Osteocyte (in vitro differentiated cells): ENCODE measurements at regions not wholly inside any gene's neighbourhood (a gene's known extent, or its start where the extent isn't known, plus 50 kb on each side); places are given as distances from the start of the nearest gene placed in this dataset.
A peak's percentile ranks its signal among the peaks of the same experiment; 100 is the strongest.

Experiments used
- DNase-seq: peaks from one replicate; pipeline ENCODE4 v3.0.0; 2021; ENCODE audit warnings: mixed read lengths; ENCODE audit not compliant: unreplicated experiment; ENCODE audit errors: extremely low spot score
- H3K27ac Mint-ChIP-seq: one replicate; pipeline ENCODE4 v1.8.0; 2021; ENCODE audit warnings: mild to moderate bottlenecking, mixed read lengths; ENCODE audit not compliant: unreplicated experiment
- H3K27me3 Mint-ChIP-seq: one replicate; pipeline ENCODE4 v1.8.0; 2021; ENCODE audit warnings: mixed read lengths; ENCODE audit not compliant: unreplicated experiment
- H3K36me3 Mint-ChIP-seq: one replicate; pipeline ENCODE4 v1.8.0; 2021; ENCODE audit warnings: mixed read lengths; ENCODE audit not compliant: unreplicated experiment
- H3K4me1 Mint-ChIP-seq: one replicate; pipeline ENCODE4 v1.8.0; 2021; ENCODE audit warnings: mixed read lengths; ENCODE audit not compliant: unreplicated experiment
- H3K4me3 Mint-ChIP-seq: one replicate; pipeline ENCODE4 v1.8.0; 2021; ENCODE audit warnings: mild to moderate bottlenecking, moderate library complexity, mixed read lengths; ENCODE audit not compliant: unreplicated experiment
- H3K9me3 Mint-ChIP-seq: one replicate; pipeline ENCODE4 v1.8.0; 2021; ENCODE audit warnings: mixed read lengths; ENCODE audit not compliant: unreplicated experiment
- TF ChIP-seq, protein P1 (sequence below): fragments of 200-600 bp; sonication (generic); IDR thresholded peaks from 2 replicates; pipeline ENCODE4 v1.5.0; 2021; ENCODE audit warnings: antibody characterized with exemption, mild to moderate bottlenecking, moderate library complexity

DNA sequence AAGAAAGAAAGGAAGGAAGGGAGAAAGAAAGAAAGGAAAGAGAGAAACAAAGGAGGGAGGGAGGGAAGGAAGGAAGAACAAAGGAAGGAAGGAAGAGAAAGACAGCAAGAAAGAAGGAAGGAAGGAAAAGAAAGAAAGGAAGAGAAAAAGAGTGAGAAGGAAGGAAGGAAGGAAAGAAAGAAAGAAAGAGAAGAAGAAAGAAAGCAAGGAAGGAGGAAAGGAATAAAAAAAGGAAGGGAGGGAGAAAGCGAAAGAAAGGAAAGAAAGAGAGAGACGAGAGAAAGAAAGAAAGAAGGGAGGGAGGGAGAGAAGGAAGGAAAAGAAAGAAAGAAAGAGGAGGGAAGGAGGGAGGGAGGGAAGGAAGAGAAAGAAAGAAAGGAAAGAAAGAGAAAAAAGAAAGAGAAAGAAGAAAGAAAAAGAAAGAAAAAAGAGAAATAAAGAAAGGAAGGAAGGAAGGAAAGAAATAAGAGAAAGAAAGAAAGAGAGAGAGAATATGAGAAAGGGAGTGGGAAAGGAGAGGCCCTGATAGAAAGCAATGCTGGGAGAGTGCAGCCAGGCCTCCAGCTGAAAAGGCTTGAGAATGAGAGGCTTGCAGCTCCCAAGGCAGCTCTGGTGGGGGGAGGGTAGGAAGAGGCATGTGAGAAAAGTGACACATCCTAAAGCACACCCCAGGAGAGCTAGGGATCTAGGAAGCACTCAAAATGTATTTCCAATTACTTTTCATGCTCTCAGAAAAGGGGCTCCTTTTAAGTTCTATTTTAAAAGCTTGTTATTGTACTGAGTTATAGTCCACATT is 134.0 kb upstream of the ZIC3 start:
- no peaks in the 10 kb centered on the region for H3K36me3 Mint-ChIP-seq
- peaks cover 18% of the 10 kb centered on the region for H3K27me3 Mint-ChIP-seq
- H3K27ac Mint-ChIP-seq, result no peak overlapping the region
- H3K4me3 Mint-ChIP-seq, result no peak overlapping the region
- TF ChIP-seq, protein P1, sequence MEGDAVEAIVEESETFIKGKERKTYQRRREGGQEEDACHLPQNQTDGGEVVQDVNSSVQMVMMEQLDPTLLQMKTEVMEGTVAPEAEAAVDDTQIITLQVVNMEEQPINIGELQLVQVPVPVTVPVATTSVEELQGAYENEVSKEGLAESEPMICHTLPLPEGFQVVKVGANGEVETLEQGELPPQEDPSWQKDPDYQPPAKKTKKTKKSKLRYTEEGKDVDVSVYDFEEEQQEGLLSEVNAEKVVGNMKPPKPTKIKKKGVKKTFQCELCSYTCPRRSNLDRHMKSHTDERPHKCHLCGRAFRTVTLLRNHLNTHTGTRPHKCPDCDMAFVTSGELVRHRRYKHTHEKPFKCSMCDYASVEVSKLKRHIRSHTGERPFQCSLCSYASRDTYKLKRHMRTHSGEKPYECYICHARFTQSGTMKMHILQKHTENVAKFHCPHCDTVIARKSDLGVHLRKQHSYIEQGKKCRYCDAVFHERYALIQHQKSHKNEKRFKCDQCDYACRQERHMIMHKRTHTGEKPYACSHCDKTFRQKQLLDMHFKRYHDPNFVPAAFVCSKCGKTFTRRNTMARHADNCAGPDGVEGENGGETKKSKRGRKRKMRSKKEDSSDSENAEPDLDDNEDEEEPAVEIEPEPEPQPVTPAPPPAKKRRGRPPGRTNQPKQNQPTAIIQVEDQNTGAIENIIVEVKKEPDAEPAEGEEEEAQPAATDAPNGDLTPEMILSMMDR, result no peak
- no peaks in the 10 kb centered on the region for H3K4me1 Mint-ChIP-seq
- H3K9me3 Mint-ChIP-seq, result peaks cover 30% of the 10 kb centered on the region
- no peak for DNase-seq

DNA sequence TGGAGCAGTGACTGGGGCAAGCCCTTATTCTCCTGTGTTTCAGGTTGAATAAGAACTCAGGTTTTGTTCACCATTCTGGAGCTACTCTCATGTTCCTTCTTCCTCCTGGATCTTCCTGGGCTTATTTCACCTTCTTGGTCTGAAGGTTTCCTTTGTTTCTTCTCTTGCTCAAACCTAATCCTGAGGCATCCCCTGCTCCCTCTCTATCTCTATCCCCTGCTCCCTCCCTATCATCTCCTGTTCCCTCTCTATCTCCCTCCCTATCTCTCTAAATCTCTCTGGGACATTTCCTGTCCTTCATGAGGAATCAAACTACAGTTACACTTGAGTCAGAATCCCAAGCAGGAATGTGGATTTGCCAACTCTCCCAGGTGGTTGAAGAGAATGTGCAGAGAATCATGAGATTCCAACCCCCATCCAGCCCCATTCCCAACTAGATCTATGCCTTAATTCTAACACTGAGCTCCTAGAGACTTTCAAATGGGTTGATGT is 134.9 kb upstream of the ZIC3 start:
- Mint-ChIP-seq H3K27me3 (peaks cover 24% of the 10 kb centered on the region), H3K36me3 (no peaks in the 10 kb centered on the region), H3K9me3 (peaks cover 30% of the 10 kb centered on the region), H3K4me1 (no peaks in the 10 kb centered on the region), H3K27ac (no peak overlapping the region), H3K4me3 (no peak overlapping the region)
- TF ChIP-seq, protein P1, result no peak
- DNase-seq, result no peak

DNA sequence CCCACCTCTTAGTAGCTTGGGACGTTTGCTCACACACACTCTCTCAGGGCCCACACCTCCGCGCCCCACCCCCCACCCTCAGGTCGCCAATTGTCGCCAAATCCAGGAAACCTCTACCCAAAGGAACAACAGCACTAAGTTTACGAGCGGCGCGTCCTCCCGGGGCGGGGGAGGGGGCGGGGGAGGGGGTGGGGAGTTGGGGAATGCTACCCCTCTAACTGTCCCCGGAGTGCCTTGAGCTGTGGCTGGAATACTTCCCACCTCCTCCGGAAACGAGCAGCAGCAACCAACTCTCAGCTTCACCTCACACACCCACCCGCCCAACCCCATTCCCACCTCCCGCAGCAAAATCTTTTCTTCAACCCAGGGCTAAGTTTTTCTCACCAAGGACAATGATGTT is 135.6 kb upstream of the ZIC3 start:
- DNase-seq, result no peak
- Mint-ChIP-seq H3K27me3 (peaks cover 31% of the 10 kb centered on the region), H3K9me3 (peaks cover 27% of the 10 kb centered on the region), H3K27ac (no peak overlapping the region), H3K36me3 (no peaks in the 10 kb centered on the region), H3K4me1 (no peaks in the 10 kb centered on the region), H3K4me3 (no peak overlapping the region)
- TF ChIP-seq, protein P1, result no peak

DNA sequence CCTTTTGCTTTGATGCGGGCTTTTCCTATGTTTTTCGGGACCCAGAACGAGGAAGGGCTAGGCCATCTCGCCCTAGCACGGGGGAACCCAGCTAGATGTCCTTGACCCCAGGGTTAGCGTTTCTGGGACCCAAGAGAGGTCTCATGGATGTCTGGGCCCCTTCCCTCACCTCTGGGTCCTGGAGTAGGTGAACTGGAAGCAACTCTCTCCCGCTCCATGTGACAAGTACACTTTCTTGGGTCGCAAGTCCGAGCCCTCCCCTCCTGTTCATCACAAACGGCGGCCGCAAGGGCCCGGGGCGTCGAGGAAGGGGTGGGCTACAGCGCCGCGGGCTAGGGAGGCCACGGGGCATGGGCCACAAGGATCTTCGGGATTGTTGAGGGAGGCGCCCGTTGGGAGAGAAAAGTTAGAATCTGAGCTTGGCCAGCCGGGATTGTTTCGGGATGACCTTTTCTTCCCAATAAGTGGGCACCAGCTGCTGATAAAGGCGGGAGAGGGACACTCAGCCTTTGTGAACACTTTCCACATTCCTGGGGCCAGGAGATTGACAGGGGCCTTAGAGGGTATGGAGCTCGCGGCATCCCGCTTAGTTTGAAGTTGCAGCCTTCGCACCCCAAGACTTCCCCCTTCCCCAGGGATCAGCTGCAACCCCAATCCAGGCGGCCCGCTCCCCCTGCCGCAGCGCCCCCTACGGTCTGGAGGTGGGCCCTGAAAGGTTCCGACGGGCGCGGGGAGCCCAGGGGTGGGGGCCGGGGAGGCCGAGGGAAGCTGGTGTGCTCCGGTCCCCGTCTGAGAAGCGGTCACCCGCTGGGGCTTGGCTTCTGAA is 136.9 kb upstream of the ZIC3 start:
- no peak for DNase-seq
- H3K9me3 Mint-ChIP-seq, result peaks cover 16% of the 10 kb centered on the region
- TF ChIP-seq, protein P1, result no peak
- peak overlapping the region; percentile 32 for H3K4me3 Mint-ChIP-seq
- H3K27ac Mint-ChIP-seq, result no peak overlapping the region
- no peaks in the 10 kb centered on the region for H3K4me1 Mint-ChIP-seq
- H3K36me3 Mint-ChIP-seq, result no peaks in the 10 kb centered on the region
- peaks cover 41% of the 10 kb centered on the region for H3K27me3 Mint-ChIP-seq

DNA sequence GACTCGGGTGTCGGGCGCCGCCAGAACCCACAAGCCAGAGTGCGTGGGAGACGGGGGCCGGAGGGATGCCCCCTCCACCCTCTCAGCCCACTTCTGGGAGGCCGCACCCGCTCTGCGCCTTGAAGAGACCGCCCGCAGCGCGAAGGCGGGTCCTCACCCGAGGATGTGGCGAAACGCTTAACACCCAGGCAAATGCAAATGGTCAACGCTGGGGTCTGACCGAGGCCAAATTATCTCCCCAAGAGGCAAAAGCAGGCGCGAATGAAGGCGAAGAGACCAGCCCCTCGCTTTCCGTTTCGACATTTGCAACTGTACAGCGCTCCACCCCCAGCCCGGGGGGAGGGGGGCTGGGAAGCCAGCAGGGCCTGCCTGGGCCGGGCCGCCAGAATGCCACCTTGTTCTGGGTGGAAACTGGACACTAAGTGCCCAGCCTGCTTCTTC is 137.7 kb upstream of the ZIC3 start:
- Mint-ChIP-seq H3K27ac (no peak overlapping the region), H3K4me1 (no peaks in the 10 kb centered on the region), H3K27me3 (peaks cover 41% of the 10 kb centered on the region), H3K36me3 (no peaks in the 10 kb centered on the region), H3K9me3 (peaks cover 16% of the 10 kb centered on the region), H3K4me3 (peak overlapping the region; percentile 74)
- TF ChIP-seq, protein P1, result no peak
- DNase-seq, result no peak
